GM12865 (cell line): ENCODE measurements at regions not wholly inside any gene's neighbourhood (a gene's known extent, or its start where the extent isn't known, plus 50 kb on each side); places are given as distances from the start of the nearest gene placed in this dataset.
"Not testable (repeated sequence)": the region's sequence is repeated elsewhere in the genome, so short reads cannot be mapped to it uniquely, and the experiment has no call there.

Experiments used
- DNase-seq: peaks from one replicate; pipeline ENCODE4 v3.0.0; 2010; ENCODE audit warnings: low read depth
- H3K4me3 ChIP-seq: 2 replicates; pipeline ENCODE4 v1.5.1; 2011; ENCODE audit warnings: mild to moderate bottlenecking, low read depth, low read length, control low read depth
- CTCF ChIP-seq: IDR thresholded peaks from 2 replicates; pipeline ENCODE4 v1.5.1; 2011; ENCODE audit warnings: low read length, control low read depth, low read depth, inconsistent platforms; ENCODE audit not compliant: insufficient read depth; ENCODE audit errors: missing control alignments

GRCh38 chr4:18611026-18611425 is 589.5 kb upstream of the LCORL start:
- TF ChIP-seq CTCF: no peak
- DNase-seq: no peak

GRCh38 chr4:18608908-18609533 is 587.5 kb upstream of the LCORL start:
- no peak for TF ChIP-seq CTCF
- no peak for DNase-seq

More at GRCh38 chr4:18611026-18611425, 589.5 kb upstream of the LCORL start:
- H3K4me3 ChIP-seq: no peak overlapping the region

GRCh38 chr4:18602610-18603009 is 581.1 kb upstream of the LCORL start:
- not testable (repeated sequence) for H3K4me3 ChIP-seq, DNase-seq

More at GRCh38 chr4:18608908-18609533, 587.5 kb upstream of the LCORL start:
- H3K4me3 ChIP-seq: no peak overlapping the region

- peak; percentile 71 for TF ChIP-seq CTCF
- H3K4me3 ChIP-seq: no peak overlapping the region
- DNase-seq: peak; percentile 72
These were observed 571.9 kb upstream of the LCORL start for GRCh38 chr4:18593297-18594002.

- no peak for DNase-seq
- no peak for TF ChIP-seq CTCF
- no peak overlapping the region for H3K4me3 ChIP-seq
These were observed 561.3 kb upstream of the LCORL start for GRCh38 chr4:18582841-18583240.

- H3K4me3 ChIP-seq: no peak overlapping the region
- peak; percentile 31 for DNase-seq
- no peak for TF ChIP-seq CTCF
These were observed 556.8 kb upstream of the LCORL start for GRCh38 chr4:18578307-18578706.

GRCh38 chr4:18572481-18572880 is 550.9 kb upstream of the LCORL start:
- no peak overlapping the region for H3K4me3 ChIP-seq
- TF ChIP-seq CTCF: no peak
- DNase-seq: no peak
